HG03135 (cell line): ENCODE measurements at regions not wholly inside any gene's neighbourhood (a gene's known extent, or its start where the extent isn't known, plus 50 kb on each side); places are given as distances from the start of the nearest gene placed in this dataset.
"Not testable (repeated sequence)": the region's sequence is repeated elsewhere in the genome, so short reads cannot be mapped to it uniquely, and the experiment has no call there.

Experiments
- ATAC-seq: cut with Tn5 transposase; IDR thresholded peaks from one replicate; pipeline ENCODE4 v1.9.1; 2021; ENCODE audit warnings: mild to moderate bottlenecking, moderate library complexity; ENCODE audit not compliant: unreplicated experiment

DNA sequence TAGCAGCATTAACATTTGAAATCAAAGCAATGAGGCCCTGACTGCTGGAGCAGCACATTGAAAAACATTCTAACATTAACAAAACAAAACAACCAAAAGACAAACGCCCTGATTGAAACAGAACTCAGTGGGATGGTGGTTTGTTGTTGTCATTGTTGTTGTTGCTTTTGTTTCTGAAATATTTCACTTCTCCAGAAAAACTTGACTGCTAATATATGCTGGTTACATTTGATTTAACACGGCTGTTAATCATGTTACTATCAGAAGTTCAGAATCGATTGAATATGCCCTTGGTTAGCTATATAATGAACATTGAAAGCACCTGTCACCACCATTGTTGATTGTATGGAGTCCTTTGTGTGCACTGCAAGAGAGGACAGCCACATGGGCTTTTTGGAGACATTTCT, 790.4 kb upstream of the GALNTL6 start:
- no peak for ATAC-seq

DNA sequence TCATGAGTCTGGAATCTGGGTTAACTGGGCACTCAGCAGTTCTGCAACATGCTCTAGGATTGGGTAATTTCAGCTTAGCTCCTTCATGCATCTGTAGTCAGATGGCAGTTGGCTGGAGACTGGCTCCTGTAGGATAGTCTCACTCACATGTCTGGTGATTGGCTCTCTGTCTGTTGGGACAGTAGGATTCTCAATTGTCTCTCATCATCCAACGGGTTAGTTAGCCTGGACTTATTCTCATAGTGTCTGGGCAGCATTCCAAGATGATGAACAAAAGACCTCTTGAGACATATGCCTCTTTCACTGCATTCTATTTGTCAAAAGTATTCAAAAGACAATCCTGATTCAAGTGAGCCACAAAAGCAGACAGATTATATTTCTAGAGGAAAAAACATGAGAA, 795.6 kb upstream of the GALNTL6 start:
- ATAC-seq: no peak

DNA sequence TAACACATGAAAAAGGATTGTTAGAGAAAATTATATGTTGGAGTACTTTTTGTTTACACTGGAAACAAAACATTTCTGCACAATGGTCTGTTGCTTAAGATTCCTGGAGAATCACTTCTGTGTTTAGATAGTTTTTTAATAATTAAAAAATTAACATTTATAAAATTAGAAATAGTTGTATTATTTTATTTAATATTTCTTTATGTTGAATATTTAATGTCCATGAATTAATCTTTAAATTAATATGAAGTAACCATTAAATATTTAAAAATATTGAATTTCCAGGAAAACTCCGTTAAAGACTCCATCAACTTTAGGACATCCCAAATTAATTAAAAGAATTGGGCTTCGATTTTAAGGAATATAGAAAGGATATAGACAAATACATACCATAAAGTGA, 797.1 kb upstream of the GALNTL6 start:
- no peak for ATAC-seq

DNA sequence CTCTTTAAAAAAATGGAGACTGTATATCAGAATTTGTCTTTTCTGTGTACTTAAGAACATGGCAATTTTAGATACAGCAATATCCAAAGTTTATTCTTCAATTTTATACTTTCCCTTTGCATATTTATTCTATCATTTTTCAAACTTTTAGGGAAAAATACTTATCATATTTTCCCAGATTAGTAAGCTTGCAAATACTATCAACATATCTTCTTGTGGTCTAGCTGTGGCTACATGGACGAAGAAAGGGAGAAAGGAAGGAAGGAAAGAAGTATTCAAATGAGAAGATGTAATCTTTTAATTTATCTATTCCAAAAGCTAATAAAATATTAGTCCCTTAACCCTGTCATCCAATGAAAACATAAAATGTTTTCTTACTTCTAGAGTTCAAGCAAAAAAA, 797.8 kb upstream of the GALNTL6 start:
- ATAC-seq: no peak

DNA sequence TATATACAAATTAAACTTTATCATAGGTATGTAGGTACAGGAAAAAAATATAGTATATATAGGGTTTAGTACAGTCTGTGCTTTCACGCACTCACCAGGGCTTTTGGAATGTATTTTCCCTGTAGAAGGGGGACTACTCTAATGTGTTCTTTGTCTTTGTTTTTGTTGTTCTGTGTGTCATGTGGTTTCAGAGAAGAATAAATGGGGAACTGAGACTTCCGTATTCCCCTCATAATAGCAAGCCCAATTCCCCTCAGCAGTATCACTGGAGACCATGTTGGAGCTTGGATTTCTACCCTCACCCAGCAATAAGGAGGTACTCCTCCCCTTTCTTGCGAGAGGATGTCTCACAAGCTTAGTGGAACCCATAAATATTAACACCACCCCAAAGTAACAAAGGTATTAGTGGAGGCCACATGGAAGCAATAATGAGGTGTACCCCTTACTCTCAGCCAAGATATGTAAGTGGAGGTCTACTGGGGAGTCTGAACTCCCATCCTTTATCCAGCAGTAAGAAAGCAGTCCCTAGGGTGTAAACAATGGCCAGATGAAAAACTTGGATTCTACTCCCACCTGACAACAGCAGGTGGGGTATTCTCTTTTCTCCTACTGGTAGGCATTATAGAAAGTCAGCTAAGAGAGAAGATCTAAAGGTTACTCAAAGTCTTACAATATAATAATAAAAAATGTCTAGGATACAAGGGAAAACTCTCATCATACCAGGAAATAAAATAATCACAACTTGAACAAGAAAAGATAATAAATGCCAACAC, 805.4 kb upstream of the GALNTL6 start:
- no peak for ATAC-seq

DNA sequence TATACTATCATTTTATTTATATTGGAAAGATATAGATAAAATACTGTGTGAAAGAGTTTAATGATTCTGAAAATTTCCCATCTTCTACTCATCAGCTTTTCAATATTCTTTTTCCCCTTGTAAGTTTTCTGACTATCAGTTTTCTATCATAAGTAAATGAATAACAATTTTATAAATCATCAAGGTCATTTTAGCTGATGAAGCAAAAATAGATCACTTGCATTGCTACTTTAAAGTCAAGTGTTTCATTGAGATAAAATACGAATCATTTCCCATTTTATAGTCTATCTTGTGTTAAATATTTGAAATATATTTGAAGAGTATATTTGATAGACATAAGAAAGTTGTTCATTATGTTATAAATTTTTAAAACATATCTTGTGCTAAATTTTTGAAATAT, 811.0 kb upstream of the GALNTL6 start:
- ATAC-seq: no peak

DNA sequence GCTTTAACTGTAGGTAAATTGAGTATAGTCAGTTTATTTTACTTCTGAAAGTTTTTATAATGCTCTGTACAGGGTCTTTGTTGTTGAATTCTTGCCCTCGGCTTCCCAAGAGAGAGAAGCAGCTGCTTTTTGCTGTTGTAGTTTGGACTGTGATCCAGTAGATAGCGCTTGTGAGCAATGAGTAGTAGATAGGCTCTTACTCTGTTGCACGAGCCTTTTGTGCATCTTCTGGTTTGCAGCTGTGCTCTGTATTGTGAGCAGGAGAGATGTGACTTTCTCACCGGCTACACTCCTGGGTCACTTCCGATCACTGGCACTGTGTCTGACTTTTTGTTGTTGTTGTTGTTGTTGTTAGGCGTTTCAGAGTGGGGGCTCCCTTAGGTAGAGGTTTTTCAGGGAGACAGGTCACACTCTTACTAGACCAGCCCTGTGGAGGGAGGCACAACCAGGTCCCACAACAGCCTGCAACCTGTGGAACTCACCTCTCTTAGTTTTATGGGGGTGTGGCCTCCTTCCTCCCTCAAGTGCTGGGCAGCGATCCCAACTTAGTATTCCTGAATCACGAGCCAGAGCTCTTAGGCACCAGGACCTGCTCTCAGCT, 822.1 kb upstream of the GALNTL6 start:
- peak; percentile 93 for ATAC-seq

DNA sequence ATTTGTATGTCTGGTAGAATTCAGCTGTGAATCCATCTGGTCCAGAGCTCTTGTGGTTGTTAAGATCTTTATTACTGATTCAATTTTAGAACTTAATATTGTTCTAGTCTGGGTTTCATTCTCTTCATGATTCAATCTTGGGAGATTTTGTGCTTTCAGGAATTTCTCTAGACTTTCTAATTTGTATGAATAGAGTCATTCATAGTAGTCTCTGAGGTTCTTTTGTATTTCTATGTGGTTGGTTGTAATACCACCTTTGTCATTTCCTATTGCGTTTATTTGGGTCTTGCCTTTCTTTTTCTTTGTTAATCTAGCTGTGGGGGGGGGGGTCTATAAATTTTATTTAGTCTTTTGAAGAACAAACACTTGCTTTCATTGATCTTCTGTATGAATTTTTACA, 824.8 kb upstream of the GALNTL6 start:
- ATAC-seq: no peak

DNA sequence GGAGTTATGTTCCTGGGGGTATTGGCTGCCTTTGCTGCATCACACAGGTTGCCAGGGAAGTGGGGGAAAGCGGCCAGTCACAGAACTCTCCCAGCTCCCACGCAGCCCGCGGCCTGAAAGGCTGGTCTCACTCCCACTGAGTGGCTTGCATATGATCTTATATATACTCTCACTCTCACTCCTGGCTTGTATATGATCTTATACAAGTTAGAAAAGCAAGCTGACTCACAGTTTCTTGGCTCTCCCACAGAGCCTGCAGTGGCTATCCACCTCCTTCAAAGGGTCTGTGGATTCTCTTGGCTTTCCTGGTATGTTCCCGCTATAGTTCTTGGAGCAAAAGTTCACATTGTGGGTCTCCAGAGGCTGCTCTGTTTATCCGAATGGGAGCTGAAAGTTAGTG, 833.5 kb upstream of the GALNTL6 start:
- no peak for ATAC-seq

DNA sequence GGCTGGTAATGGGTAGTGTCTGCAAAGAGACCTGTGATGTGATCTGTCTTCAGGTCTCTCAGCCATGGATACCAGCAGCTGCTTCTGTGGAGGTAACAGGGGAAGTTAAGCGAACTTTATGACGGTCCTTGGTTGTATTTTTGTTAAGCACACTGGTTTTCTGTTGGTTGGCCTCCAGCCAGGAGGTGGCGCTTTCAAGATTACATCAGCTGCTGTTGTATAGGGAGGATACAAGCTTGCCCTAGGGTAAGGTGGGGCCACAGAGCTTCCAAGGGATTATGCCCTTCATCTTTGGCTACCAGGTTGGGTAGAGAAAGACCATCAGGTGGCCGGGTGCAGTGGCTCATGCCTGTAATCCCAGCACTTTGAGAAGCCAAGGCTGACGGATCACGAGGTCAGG, 834.2 kb upstream of the GALNTL6 start:
- no peak for ATAC-seq

DNA sequence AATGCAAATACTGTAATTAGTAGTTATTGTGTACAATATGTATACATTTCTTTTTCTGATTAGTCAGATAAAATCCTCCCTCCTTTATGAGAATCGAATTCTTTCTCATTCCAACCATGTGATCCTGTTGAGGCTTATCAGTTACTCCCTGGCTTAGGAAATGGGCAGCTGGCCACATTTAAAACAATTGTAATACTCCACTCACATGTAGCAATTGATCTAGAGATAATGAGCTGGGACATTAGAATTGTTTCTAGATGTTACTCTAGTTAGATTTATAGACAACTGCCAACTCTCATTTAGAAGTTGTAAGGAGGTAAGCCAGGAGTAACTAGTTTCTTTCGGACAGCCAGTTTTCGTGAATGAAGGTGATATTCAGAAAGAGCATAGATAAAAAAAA, 859.3 kb upstream of the AADAT start:
- ATAC-seq: no peak

DNA sequence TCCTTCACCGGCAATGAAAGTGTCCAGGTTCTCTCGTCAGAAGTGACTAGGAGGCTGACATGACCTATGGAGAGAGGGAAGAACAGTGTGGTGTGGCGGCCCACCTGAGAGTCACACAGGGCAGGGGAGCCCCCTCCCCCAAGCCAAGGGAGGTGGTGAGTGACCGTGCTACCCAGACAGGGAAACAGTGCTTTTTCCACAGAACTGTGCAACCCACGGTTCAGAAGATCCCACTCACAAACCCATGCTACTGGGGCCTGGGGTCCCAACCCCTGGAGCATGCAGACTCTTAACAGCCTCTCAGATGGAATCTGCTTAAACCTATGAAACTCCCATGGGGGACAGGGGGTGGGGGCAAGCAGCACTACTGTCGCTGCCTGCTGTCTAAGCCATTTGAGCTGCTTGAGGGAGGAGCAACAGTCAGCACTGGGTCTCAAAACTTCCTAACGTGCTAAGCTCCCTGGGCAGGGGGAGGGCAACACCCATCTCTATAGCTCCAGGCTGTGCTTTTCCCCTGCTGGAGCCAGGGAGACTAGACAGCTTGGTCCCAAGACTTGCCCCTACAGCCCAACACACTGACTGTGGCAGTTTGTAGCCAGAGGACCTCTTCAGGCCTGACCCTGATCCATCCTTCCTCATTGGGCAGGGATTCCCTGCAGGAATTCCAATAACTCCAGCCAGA, 850.4 kb upstream of the AADAT start:
- no peak for ATAC-seq

DNA sequence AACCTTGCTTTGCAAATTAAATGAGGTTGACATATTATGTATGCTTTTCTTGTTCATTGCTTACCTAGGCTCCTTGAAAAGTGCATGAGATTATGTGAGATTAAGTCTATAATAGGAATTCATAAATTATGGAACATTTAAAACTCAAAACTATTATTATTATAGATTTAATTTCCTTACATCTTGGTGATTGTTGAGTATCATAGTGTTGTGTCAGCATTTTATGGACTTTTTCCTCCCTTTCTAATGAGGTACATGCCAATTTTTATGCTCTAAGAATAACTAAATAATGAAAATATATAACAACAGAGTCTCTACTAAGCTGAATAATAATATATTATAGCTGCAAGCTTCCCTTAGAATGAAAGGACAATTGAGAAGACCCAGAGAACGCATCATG, 848.8 kb upstream of the AADAT start:
- no peak for ATAC-seq

DNA sequence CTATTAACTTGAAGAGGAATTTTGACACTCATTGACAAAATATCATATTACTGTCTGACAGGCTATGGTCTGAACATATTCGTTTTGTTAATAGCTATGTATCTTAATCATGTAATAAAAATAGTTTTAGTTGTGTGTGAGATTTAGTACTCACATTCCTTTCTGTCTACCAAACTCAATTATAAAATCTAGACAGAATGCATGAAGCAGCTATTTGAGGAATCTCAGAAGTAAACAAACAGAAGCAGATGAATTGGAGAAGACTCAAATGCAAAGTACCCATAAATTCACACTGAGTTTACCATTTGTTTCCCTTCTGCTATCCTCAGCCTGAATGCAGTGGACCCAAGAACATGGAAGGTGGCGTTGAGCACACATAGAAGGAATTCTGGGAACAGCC, 841.6 kb upstream of the AADAT start:
- ATAC-seq: no peak

DNA sequence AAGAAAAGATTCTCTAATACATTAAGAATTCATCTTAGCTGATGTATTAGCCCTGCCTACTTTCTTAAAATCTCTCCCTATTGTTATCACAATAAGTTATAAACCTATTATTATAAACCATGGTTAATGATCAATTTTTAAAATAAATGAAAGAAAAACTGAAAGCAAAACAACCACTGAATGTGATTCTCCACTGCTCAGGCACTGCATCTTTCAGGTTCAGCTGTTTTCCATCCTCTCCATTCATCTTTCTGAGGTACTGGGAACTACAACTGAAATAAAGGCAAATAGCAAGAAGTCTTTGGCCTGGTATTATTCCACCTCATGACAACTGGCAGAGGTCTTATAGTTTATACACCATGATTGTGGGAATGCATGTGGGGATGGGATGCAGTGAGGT, 798.9 kb upstream of the AADAT start:
- ATAC-seq: no peak

DNA sequence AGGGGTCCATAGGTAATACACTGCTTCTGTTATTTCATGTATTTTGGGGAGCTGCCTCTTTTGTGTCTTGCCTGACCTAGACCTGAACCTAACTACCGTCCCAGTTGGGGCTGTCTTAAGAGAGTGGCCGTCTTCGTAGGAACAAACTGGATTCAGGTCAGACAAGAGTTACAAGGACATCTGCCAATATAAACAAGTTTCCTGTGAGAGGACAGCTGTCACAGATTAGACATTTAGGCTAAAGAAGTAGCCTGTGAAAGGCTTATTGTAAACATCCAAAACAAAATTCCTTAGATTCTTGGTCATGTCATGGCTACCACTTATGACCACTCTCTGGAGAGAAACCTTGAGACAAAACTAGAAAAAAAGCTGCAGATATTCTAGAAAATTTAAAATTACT, 797.6 kb upstream of the AADAT start:
- no peak for ATAC-seq

DNA sequence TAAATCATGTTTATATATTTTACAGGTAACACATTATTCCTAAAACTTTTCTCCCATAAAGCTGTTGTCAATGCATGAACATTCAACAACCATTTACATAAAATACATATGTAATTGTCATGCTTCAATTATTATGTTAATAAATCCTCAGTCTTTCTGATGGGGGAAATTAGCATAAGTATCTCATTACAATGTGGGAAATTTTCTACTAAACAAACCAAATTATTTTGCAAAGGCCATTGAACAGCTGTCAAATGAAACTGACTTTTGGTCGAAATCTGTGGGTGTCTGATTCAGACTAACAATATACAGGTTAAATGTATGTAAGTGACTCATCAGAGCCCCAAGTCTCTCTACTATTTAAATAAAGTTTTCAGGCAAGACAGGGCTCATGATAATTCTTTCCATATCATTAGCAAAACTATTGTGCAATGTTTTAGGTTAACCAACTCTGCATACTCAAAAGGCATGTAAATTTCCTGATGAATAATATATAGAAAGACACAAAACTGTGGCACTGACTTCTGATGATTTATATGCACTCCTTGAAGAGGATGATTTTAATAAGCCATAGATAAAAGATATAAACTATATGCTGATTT, 795.3 kb upstream of the AADAT start:
- no peak for ATAC-seq

DNA sequence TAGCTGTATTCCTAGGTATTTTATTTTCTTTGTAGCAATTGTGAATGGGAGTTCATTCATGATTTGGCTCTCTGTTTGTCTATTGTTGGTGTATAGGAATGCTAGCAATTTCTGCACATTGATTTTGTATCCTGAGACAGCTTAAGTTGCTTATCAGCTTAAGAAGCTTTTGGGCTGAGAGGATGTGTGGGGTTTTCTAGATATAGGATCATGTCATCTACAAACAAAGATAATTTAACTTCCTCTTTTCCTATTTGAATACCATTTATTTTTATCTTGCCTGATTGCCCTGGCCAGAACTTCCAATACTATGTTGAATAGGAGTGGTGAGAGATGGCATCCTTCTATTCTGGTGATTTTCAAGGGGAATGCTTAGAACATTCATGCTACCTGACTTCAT, 791.9 kb upstream of the AADAT start:
- ATAC-seq: not testable (repeated sequence)

DNA sequence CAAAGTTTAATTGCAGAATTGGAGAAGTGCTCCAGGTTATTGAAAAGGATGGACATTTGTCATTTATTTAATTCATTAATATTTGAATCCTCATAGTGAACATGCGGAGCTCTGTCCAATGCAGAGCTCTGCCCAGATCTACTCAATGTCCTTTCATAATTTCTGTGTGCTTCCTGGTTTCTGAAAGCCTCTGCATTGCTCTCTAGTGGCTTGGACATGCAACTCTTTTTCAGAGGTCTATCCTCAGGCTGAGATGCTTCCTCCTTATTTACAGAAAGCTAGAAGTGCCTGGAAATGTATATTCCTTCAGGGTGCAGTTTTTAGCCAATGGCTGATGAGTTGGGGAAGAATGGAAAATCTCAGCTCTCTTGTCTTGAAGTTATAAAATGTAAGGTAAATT, 786.1 kb upstream of the AADAT start:
- no peak for ATAC-seq

DNA sequence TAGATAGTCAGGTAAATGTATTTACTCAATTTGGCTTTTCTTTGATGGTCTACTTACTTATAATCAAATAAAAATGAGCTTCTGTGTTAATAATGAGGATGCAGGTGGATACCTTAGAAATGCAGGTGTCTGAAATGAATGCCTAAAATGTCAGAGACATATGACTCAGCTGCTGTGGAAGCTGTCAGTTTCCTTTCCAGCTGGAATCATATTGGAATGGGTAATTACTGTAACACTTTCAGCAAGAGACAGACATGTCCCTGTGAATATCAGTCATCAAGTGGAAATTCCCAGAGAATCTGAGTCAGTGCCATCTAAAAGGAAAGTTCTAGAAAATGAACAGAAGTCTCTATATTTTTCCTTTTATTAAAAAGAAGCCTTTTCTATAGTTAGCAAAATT, 783.0 kb upstream of the AADAT start:
- ATAC-seq: no peak

DNA sequence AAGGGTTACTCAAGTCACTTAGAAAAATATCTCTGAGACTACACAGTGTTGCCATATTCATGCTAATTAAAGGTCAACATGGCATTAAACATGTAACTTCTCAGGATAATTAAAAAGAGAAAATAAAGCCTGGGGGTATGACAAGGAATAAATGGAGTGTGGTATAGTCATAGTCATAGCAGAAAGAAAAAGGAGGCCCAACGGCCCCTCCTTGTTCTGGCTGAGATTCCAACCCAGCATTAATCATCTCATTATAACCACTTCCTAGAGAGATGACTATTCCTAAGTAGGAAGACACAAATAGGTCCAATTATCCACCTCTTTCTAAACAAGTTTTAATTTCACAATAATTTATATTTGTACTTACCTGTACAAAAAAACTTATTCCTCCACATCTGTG, 778.4 kb upstream of the AADAT start:
- ATAC-seq: no peak

DNA sequence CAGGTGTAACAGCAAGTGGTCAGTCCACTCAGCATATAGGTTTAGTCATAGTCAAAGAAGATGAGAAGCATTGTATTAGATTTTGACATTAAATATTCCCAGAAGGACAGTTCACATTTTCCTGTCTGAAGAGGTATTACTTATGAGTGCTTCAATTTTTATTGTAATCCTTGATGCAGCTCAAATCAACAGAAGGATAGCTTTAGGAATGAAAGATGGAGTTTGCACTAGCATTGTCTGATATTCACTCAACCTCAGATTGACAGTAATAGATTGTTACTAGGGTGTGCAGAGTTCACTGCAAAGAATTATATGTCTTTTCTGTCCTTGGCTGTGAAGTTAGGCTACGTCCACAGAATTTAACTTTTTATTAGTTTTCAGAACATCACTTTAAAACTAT, 764.3 kb upstream of the AADAT start:
- ATAC-seq: no peak
